ENCODE measurements at regions not wholly inside any gene's neighbourhood (a gene's known extent, or its start where the extent isn't known, plus 50 kb on each side); places are given as distances from the start of the nearest gene placed in this dataset.

DNA sequence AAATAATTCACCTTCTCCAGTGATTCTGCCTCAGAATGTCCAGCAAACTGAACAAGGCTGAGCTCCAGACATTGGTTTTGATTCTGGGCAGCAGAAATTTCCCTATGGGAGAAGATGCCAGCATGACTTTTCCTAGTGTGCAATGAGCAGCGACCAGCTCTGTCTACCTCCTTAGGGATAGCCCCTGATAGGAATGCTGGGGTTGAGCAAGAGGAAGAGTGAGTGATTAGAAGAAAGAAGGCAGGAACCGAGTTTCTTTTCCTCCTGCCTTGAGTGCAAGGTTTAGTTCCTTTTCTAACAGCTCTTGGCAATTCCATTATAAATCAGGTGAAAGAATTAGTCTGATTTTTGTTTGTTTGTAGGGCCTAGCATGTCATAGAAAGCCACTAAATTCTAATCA, 379.0 kb downstream of the DAD1 start:
- TF ChIP-seq, protein P1, sequence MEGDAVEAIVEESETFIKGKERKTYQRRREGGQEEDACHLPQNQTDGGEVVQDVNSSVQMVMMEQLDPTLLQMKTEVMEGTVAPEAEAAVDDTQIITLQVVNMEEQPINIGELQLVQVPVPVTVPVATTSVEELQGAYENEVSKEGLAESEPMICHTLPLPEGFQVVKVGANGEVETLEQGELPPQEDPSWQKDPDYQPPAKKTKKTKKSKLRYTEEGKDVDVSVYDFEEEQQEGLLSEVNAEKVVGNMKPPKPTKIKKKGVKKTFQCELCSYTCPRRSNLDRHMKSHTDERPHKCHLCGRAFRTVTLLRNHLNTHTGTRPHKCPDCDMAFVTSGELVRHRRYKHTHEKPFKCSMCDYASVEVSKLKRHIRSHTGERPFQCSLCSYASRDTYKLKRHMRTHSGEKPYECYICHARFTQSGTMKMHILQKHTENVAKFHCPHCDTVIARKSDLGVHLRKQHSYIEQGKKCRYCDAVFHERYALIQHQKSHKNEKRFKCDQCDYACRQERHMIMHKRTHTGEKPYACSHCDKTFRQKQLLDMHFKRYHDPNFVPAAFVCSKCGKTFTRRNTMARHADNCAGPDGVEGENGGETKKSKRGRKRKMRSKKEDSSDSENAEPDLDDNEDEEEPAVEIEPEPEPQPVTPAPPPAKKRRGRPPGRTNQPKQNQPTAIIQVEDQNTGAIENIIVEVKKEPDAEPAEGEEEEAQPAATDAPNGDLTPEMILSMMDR (conservative IDR thresholded peaks at IDR 0.05; ENCODE audit: low read length), result no peak
- no peak for TF ChIP-seq EZH2phosphoT487 (IDR thresholded peaks at IDR 0.05; ENCODE audit: borderline replicate concordance)

All from Loucy (cell line).